ENCODE measurements at regions not wholly inside any gene's neighbourhood (a gene's known extent, or its start where the extent isn't known, plus 50 kb on each side); places are given as distances from the start of the nearest gene placed in this dataset.

- Histone ChIP-seq H3K27ac (ENCODE audit: low read depth in 1 of 2, low read length in 2 of 2) (no peak overlapping the region), H3K4me3 (ENCODE audit: low read depth in 1 of 3, low read length in 3 of 3) (no peak overlapping the region), H3K27me3 (ENCODE audit: control insufficient read depth in 4 of 4, insufficient read depth in 4 of 4, low read length in 3 of 4) (no peaks in the 10 kb centered on the region), H3K36me3 (ENCODE audit: control insufficient read depth in 4 of 4, insufficient read depth in 3 of 4, low read depth in 1 of 4, low read length in 3 of 4) (no peaks in the 10 kb centered on the region), H3K9ac (ENCODE audit: low read depth in 1 of 2, low read length in 2 of 2) (no peak overlapping the region), H3K9me3 (ENCODE audit: control insufficient read depth in 4 of 4, low read length in 3 of 4) (no peaks in the 10 kb centered on the region), H3K4me1 (ENCODE audit: control insufficient read depth in 4 of 4, insufficient read depth in 4 of 4, low read length in 3 of 4) (no peaks in the 10 kb centered on the region)
- 78% methylated on average over 8 of the region's 8 CpGs for WGBS
- DNase-seq (ENCODE audit: low spot score) = no peak
- TF ChIP-seq HNF4A (conservative IDR thresholded peaks at IDR 0.05) (no peak), RAD21 (IDR thresholded peaks at IDR 0.05) (no peak), CTCF (IDR thresholded peaks at IDR 0.05; ENCODE audit: low read depth, low read length, missing input control) (no peak), EGR1 (IDR thresholded peaks at IDR 0.05; ENCODE audit: low read depth in 2 of 2) (no peak), SP1 (IDR thresholded peaks at IDR 0.05) (no peak), GABPA (IDR thresholded peaks at IDR 0.05 in 1 of 2, conservative IDR thresholded peaks at IDR 0.05 in 1 of 2) (no peak), MAX (IDR thresholded peaks at IDR 0.05) (no peak), REST (IDR thresholded peaks at IDR 0.05) (no peak), JUND (IDR thresholded peaks at IDR 0.05) (no peak), FOXA2 (IDR thresholded peaks at IDR 0.05) (no peak), ZBTB33 (IDR thresholded peaks at IDR 0.05) (no peak), YY1 (IDR thresholded peaks at IDR 0.05) (no peak), TAF1 (conservative IDR thresholded peaks at IDR 0.05) (no peak), HNF4G (IDR thresholded peaks at IDR 0.05) (no peak), NR2F2 (IDR thresholded peaks at IDR 0.05) (no peak), ATF3 (IDR thresholded peaks at IDR 0.05) (no peak), RXRA (IDR thresholded peaks at IDR 0.05) (no peak)
These were observed 61.6 kb upstream of the RNF32 start for GRCh38 chr7:156578978-156579430.

DNA sequence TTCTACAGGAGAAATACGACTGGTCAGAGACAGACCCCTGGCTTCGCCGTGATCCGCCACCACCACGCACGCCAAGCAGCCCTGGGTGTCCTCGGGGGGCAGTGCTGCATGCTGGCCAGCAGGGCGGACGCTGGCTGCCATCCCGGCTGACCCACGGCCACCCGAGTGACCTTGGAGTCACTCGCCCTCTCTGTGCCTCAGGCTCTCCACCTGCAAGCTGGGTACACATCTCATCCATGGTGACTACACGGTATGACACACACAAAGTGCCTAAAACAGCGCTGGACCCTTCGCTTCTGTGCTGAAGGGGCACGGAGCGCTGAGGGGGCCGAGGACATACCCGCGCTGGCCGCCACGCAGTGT is 62.0 kb upstream of the RNF32 start:
- H3K9ac ChIP-seq (ENCODE audit: low read depth in 1 of 2, low read length in 2 of 2) = no peak overlapping the region
- DNase-seq (ENCODE audit: low spot score) = no peak
- no peak overlapping the region for H3K27ac ChIP-seq (ENCODE audit: low read depth in 1 of 2, low read length in 2 of 2)
- TF ChIP-seq JUND (IDR thresholded peaks at IDR 0.05) (no peak), HNF4G (IDR thresholded peaks at IDR 0.05) (no peak), RAD21 (IDR thresholded peaks at IDR 0.05) (no peak), FOXA1 (IDR thresholded peaks at IDR 0.05) (no peak), SP1 (IDR thresholded peaks at IDR 0.05) (no peak), YY1 (IDR thresholded peaks at IDR 0.05) (no peak), MAX (IDR thresholded peaks at IDR 0.05) (no peak)
- no peaks in the 10 kb centered on the region for H3K36me3 ChIP-seq (ENCODE audit: control insufficient read depth in 4 of 4, insufficient read depth in 3 of 4, low read depth in 1 of 4, low read length in 3 of 4)
- 91% methylated on average over 23 of the region's 23 CpGs for WGBS
- no peaks in the 10 kb centered on the region for H3K4me1 ChIP-seq (ENCODE audit: control insufficient read depth in 4 of 4, insufficient read depth in 4 of 4, low read length in 3 of 4)
- H3K9me3 ChIP-seq (ENCODE audit: control insufficient read depth in 4 of 4, low read length in 3 of 4) = no peaks in the 10 kb centered on the region
- no peak overlapping the region for H3K4me3 ChIP-seq (ENCODE audit: low read depth in 1 of 3, low read length in 3 of 3)
- no peaks in the 10 kb centered on the region for H3K27me3 ChIP-seq (ENCODE audit: control insufficient read depth in 4 of 4, insufficient read depth in 4 of 4, low read length in 3 of 4)
